HG03039 (cell line): ENCODE measurements at regions not wholly inside any gene's neighbourhood (a gene's known extent, or its start where the extent isn't known, plus 50 kb on each side); places are given as distances from the start of the nearest gene placed in this dataset.
"Not testable (repeated sequence)": the region's sequence is repeated elsewhere in the genome, so short reads cannot be mapped to it uniquely, and the experiment has no call there.

ENCODE experiments used
- ATAC-seq: cut with Tn5 transposase; IDR thresholded peaks from one replicate; pipeline ENCODE4 v1.9.1; 2021; ENCODE audit warnings: mild to moderate bottlenecking, moderate library complexity; ENCODE audit not compliant: unreplicated experiment

DNA sequence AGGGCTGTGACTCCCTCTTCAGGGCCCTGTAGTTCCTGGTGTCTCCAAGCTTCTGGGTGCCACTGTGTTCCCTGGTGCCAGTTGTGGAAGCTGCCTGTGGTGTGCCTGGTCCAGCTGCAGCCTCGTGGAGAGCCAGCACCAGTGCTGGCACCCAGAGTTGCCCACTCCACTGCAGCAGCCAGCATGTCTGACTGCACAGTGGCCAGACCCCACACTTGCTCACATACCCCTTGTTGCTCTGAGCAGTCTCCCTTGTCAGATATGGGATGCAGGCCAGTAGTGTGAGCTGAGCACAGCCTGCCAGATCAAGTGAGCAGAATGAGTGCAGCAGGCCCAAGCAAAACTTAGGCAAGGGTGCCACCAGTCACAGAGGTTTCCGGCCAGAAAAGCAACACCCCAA is 108.6 kb downstream of the ZMAT1 start:
- no peak for ATAC-seq

DNA sequence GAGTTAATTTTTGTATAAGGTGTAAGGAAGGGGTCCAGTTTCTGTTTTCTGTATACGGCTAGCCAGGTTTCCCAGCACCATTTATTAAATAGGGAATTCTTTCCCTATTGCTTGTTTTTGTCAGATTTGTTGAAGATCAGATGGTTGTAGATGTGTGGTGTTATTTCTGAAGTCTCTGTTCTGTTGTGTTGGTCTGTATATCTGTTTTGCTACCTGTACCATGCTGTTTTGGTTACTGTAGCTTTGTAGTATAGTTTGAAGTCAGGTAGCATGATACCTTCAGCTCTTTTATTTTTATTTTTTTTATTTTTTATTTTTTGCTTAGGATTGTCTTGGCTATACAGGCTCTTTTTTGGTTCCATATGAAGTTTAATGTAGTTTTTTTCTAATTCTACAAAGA is 114.1 kb downstream of the ZMAT1 start:
- ATAC-seq: not testable (repeated sequence)

DNA sequence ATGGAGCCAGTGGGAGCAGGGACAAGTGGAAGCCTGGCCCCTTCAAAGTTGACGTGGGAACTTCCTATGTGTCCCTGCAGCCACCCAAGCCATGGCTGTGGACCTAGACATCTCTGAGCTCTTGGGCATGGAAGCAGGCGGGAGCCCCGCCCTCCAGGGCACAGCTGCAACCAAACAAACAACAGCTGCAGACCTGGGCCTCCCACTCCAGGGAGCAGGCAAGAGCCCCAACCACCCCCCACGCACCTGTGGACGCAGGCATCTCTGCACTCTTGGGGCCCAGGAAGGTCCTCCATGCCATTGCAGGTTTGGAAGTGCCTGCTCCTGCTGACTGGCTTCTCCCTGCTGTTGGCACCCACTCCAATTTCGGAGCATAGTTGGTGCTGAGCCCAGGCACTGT is 118.6 kb downstream of the ZMAT1 start:
- ATAC-seq: no peak

DNA sequence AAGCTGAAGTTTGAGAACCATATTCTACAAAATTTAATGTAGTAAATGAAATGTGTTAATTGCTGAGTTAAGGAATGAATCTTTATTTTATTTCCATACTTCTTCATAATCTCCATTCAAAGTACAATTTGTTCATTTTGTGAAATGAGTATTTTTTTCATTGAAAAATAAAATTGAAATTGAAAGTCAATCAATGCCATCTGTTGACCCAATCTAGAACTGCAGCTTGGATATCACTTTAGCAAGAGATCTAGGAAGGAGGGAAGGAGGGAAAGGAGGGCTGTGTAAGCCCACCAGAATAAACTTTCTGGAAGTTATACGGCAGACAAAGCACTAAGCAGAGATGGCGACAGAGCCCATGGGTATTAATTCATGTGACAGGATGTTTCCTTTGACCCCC is 128.4 kb downstream of the ZMAT1 start:
- no peak for ATAC-seq

DNA sequence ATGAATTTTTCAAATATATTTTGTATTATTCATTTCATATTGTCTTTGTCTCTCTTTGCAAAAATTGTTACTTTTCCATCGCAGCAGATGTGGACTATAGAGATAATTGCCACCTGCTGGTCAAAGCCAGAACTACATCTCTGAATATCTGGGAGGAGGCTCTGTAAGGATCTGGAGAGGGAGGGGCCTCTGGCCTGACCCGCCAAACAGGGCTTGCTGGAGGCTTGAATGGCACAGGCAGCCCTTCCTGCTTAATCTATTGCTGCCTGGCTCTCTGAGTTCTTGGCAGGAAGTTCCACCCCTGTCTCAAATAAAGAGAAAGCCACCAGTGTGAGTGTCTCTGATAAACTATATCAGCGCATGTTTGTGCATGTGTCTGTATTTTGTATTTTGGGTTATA is 132.4 kb downstream of the ZMAT1 start:
- ATAC-seq: peak; percentile 100

DNA sequence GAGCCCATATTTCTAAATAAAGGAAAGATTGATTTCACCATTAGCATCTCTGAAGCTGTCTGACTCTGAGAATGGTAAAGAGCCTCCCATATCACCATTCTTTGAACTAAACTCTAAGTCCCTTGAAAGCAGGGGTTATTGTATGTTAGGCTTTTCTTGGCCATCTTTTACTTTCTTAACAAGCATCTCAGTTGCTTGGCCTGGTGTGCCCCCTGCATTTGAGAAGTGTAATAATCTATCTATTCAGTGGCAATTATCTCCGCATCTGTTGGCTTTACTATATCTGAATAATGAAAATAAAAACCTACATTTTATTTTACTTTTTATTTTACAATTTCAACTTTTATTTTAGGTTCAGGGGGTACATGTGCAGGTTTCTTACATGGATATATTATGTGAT is 128.3 kb upstream of the ARMCX2 start:
- no peak for ATAC-seq

DNA sequence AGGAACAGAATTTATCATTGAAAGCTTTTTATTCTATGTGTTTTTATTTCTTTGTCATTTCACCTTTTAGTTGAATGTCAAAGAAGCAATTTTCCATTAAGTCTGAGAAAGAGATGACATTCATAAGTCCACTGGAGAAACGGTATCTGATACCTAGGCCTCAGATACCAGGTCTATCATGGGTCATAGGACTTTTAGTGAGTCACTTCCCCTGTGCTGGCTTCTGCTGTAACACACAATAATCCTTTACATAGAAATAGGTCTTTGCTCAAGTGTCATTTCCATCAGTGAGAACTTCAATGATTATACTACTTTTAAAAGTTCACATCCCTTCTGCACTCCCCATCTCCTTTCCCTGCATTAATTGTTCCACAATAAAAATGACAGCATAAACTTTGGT is 125.5 kb upstream of the ARMCX2 start:
- ATAC-seq: no peak

DNA sequence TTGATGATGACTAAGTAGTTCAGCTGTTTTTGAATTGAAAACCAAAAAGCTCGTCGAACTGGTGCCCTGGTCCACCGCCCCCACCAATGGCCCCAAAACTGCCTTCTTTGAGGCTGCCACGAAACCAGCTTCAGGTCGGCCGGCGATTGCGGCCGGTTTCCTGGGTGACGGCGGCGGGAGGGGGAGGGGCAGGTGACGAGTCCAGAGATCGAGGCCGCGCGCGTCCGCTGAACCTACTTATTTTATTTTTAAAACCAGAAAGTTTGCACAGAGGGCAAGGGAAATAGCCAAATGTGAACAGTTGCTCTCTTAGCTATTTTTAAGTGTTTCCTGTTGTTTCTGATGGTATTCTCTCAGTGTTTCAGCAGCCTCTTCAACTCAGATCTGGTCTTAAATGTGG is 120.8 kb upstream of the ARMCX2 start:
- ATAC-seq: not testable (repeated sequence)

DNA sequence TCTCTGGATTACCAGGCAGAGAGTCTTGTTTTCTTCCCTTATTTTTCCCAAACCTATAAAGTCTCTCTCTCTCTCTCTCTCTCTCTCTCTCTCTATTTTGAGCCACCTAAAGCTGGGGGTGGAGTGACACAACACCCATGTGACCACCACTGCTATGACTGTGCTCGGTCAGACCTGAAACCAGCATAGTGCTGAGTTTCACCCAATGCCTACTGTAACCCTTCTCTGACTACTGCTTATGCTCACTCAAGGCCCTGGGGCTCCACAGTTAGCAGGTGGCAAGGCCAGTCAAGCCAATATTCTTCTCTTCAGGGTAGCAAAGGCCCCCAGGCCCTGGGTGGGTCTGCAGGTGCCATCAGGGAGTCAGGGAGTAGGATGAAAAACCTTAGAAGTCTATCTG is 114.7 kb upstream of the ARMCX2 start:
- peak; percentile 100 for ATAC-seq

DNA sequence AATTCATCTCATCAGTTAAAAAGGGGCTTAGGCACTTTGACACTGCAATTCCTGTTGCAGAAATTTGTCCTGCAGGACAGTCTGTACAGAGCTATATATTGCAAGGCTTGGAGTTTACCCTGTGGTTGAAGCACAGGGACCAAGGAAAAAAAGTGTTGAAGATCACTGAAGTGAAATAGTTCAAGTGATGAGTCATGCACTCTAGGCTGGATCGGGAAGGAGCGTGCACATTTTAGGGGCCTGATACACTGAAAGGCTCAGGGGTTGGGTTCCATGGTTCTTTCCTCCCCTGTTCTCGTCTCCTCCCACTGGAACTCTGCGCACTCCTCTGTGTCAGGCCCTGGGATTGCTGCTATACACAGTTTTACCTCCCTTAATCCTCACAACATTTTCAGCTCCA is 104.9 kb upstream of the ARMCX2 start:
- ATAC-seq: no peak

DNA sequence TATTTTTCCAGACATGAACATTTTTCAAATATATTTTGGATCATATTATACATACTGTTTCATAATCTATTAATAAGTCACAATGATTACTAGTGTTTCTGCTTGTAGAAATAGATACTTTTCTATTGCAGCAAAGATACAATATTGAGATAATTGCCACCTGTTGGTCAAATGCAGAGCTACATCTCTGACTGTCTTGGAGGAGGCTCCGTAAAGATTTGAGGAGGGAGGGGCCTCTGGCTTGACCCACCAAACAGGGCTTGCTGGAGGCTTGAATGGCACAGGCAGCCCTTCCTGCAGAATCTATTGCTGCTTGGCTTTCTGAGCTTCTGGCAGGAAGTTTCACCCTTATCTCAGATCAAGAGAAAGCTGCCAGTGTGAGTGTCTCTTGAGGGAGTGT is 99.3 kb upstream of the ARMCX2 start:
- ATAC-seq: no peak

DNA sequence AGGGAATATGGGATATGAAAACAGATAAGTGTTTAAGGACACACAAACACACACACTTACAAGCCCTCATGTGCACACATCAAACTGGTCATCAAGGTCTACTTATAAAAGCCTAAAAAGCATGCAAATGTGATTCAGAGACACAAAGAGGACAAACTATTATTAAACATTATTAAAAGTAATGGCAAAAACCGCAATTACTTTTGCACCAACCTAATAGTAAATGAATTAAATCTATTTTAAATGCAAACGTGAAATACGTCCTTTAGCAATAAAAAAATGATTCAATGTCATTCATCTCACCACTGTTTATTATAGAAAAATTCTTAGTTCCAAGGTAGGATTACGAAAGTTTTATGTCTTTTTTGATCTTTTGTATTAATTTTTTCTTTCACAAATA is 91.1 kb upstream of the ARMCX2 start:
- no peak for ATAC-seq

DNA sequence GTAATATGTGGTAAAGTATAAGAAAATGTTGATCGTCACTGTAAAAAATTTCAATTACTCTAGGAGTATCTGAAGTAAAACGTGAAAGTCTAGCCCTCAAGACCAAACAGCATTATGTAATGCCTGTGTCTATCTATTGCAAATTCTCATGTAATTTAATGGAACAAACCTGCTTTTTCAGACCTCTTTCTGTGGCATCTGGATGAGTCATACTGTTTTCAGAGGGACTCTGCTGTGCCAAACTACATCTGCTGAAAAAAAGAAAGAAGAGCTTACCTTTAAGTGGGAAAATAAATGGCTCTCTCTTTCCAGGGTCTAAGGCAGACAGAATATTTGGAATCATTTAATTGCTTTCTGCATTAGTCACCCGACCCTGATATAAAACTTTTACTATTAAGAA is 89.8 kb upstream of the ARMCX2 start:
- no peak for ATAC-seq

DNA sequence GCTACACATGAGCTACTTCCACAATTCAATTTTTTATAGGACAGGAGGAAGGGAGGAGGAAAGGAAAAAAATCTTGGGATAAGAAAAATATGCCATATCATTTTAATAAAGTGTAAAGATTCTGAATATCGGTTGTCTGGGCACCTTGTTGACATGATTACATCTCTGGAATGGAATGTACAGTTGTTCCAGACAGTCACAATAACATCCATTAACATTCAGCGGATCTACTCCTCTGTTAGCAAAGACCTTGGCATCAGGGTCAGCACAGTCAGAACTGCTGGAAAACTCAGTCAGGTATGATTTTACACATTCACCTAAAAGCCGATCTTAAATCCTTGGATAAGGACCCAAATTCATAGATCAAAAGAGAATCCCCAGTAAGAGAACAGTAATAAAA is 85.4 kb upstream of the ARMCX2 start:
- no peak for ATAC-seq

DNA sequence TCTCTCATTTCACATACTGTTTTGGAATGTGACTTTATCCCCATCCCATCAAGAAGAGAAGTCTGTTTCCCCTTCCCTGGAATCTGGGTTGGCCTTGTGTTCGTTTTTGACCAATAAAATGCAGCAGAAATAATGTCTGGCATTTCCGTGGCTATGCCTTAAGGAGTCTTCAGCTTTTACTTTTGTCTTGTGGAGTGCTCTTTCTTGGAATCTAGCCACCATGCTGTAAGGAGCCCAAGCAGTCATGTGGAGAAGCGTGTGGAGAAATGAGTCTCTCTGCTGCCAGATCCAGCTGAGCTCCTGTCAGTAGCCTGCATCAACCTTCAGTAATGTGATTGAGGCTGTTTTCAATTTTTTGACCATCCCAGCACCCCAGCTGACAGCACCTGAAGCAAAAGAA is 84.4 kb upstream of the ARMCX2 start:
- ATAC-seq: no peak

DNA sequence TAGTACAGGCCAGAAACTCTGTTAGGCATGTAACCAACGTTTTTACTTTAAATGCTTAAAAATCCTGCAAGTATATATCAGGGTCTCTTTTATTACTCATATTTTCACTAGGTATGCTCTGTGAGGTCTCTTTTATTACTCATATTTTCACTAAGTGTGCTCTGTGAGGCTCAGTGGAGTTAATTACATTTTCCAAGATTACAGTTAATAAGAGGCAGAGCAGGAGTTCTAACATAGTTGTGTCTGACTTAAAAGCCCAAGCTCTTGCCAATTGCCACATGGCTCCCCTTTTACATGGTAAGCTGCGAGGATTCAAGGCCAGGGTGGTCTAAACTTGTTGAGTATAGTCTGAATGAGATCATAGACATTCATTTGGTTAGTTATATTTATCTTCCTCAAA is 81.0 kb upstream of the ARMCX2 start:
- no peak for ATAC-seq

DNA sequence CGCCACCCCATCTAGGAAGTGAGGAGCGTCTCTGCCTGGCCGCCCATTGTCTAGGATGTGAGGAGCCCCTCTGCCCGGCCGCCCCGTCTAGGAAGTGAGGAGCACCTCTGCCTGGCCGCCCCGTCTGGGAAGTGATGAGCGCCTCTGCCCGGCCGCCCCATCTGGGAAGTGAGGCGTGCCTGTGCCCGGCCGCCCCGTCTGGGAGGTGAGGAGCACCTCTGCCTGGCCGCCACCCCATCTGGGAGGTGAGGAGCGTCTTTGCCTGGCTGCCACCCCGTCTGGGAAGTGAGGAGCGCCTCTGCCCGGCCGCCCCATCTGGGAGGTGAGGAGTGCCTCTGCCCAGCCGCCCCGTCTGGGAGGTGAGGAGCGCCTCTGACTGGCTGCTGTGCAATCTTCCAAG is 79.2 kb upstream of the ARMCX2 start:
- not testable (repeated sequence) for ATAC-seq

DNA sequence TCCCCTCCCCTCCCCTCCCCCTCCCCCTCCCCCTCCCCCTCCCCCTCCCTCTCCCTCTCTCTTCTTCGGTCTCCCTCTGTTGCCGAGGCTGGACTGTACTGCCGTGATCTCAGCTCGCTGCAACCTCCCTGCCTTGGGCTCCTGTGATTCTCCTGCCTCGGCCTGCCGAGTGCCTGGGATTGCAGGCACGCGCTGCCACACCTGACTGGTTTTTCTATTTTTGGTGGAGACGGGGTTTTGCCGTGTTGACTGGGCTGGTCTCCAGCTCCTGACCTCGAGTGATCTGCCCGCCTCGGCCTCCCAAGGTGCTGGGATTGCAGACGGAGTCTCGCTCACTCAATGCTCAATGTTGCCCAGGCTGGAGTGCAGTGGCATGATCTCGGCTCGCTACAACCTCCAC is 78.8 kb upstream of the ARMCX2 start:
- not testable (repeated sequence) for ATAC-seq

DNA sequence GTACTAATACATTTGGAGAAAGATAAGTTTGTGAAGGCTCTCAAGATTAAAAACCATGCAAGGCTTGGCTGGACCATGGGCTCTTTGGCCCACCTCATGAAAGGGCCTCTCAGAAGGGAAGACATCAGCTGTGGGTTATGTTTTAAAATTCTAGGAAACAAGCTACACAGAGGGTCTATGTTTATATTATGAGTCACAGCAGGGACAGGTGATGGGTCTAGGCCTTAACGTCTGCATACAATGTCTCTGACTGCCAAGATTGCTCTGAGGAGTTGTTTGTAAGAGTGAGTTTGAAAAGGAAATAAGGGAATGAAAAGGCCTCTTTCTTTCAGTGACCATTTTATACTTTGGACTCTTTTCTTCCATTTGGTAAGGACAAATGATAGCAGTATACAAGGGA is 77.0 kb upstream of the ARMCX2 start:
- ATAC-seq: no peak

DNA sequence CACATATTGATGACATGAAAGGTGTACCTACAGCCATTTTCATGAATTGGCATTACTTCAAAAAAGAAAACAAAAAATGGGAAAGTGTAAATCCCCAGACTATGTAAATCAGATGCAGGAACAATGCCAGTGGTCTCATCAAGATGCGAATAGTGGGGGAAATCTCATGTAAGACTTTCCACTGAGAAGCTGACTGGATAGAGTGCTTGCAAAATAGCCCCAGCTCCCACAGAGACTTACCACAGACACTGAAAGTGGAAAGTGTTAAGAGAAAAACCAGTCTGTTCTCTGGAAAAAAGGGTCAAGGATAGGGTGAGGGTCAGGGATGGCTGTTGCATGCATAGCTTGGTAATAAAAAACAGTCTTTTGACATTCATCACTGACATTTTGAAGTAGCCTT is 73.2 kb upstream of the ARMCX2 start:
- ATAC-seq: no peak

DNA sequence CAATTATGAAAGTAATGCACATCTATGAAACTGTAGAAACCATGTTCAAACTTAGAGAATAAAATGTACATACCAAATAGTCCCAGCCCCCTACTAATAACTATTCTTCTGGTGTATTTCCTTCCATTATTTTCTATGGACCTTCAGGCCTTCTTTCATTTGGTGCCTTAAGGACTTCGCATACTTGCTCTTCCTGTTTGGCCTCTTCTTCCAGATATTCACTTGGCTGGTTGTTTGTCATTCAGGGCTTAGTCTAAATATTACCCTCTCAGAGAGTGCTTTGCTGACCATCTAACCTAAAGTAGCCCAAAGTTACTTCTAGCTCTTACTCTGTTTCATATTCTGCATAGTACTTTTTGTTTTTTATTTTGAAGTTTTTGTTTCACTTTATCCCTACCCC is 70.3 kb upstream of the ARMCX2 start:
- no peak for ATAC-seq
